ENCODE measurements at regions not wholly inside any gene's neighbourhood (a gene's known extent, or its start where the extent isn't known, plus 50 kb on each side); places are given as distances from the start of the nearest gene placed in this dataset.

DNA sequence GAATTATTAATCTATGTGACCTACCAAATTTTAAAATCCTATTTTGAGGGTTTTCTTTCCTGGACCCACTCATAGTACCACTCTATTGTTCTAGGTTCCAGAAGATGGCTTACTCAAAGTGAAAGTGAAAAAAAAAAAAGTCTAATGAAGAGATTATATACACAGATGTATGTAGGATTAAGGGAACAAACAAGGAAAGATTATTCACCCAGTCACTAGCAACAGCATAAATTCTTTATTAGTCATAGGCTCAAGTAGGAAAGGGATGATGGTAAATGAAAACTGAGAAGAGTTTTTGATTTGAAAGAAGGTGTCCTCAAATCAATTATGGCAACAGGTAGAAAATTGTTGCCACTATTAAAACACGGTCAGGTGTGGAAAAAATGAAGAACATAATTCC is 923.7 kb downstream of the TBC1D32 start:
- no peaks in the 10 kb centered on the region for H3K36me3 Mint-ChIP-seq
- CTCF ChIA-PET, result no interaction called here
- no peak overlapping the region for H3K4me3 Mint-ChIP-seq
- DNase-seq (ENCODE audit: low spot score) (no peak), ATAC-seq (no peak)
- POLR2A ChIA-PET, result no interaction called here
- H3K27me3 Mint-ChIP-seq (ENCODE audit: low read depth), result no peaks in the 10 kb centered on the region
- TF ChIP-seq MYBL2 (CRISPR knock-in tag; IDR thresholded peaks at IDR 0.05) (no peak), USF1 (CRISPR knock-in tag; IDR thresholded peaks at IDR 0.05) (no peak), ZNF423 (CRISPR knock-in tag; IDR thresholded peaks at IDR 0.05) (no peak), OVOL2 (CRISPR knock-in tag; IDR thresholded peaks at IDR 0.05; ENCODE audit: borderline replicate concordance) (no peak), ZNF232 (CRISPR knock-in tag; IDR thresholded peaks at IDR 0.05) (no peak), ZNF317 (CRISPR knock-in tag; IDR thresholded peaks at IDR 0.05; ENCODE audit: borderline replicate concordance, low read depth) (no peak), SP1 (CRISPR knock-in tag; conservative IDR thresholded peaks at IDR 0.05) (no peak), CTCF (IDR thresholded peaks at IDR 0.05) (no peak)
- TF ChIP-seq, protein P1, sequence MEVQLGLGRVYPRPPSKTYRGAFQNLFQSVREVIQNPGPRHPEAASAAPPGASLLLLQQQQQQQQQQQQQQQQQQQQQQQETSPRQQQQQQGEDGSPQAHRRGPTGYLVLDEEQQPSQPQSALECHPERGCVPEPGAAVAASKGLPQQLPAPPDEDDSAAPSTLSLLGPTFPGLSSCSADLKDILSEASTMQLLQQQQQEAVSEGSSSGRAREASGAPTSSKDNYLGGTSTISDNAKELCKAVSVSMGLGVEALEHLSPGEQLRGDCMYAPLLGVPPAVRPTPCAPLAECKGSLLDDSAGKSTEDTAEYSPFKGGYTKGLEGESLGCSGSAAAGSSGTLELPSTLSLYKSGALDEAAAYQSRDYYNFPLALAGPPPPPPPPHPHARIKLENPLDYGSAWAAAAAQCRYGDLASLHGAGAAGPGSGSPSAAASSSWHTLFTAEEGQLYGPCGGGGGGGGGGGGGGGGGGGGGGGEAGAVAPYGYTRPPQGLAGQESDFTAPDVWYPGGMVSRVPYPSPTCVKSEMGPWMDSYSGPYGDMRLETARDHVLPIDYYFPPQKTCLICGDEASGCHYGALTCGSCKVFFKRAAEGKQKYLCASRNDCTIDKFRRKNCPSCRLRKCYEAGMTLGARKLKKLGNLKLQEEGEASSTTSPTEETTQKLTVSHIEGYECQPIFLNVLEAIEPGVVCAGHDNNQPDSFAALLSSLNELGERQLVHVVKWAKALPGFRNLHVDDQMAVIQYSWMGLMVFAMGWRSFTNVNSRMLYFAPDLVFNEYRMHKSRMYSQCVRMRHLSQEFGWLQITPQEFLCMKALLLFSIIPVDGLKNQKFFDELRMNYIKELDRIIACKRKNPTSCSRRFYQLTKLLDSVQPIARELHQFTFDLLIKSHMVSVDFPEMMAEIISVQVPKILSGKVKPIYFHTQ (CRISPR knock-in tag; IDR thresholded peaks at IDR 0.05), result no peak
- H3K27ac Mint-ChIP-seq, result no peak overlapping the region
- H3K9me3 Mint-ChIP-seq, result no peaks in the 10 kb centered on the region
- H3K4me1 Mint-ChIP-seq, result peaks cover 7% of the 10 kb centered on the region; the same call in 1 of the 2 replicates

DNA sequence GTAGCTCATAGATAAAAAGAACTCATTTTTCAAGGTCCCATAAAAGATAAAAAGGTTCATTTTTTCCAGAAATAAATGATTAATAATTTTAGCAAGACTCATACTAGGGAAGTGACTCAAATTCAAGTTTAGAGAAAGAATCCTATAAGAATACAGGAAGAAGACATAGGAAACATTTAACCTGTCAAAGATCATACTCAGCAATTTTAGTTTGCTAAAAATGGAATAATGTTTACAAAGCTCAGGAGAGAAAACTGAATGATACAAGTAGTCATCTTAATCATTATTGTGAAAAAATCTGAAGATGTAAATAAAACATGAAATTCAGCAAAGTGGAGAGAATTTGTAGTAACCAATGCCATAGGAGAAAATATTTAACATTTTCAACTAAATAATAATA is 926.6 kb downstream of the TBC1D32 start:
- DNase-seq (ENCODE audit: low spot score) (no peak), ATAC-seq (no peak)
- H3K36me3 Mint-ChIP-seq, result no peaks in the 10 kb centered on the region
- H3K27me3 Mint-ChIP-seq (ENCODE audit: low read depth), result no peaks in the 10 kb centered on the region; the same call in 1 of the 2 replicates
- H3K4me1 Mint-ChIP-seq, result peaks cover 4% of the 10 kb centered on the region; the same call in 1 of the 2 replicates
- ChIA-PET CTCF (interaction anchor here (2.3 kb wide), 1 partner anchor 357 kb away, joined by 10 read pairs; no protein-coding TSS in a partner anchor), POLR2A (no interaction called here)
- H3K4me3 Mint-ChIP-seq, result no peak overlapping the region
- no peak overlapping the region for H3K27ac Mint-ChIP-seq
- TF ChIP-seq ZNF512 (CRISPR knock-in tag; IDR thresholded peaks at IDR 0.05; ENCODE audit: borderline replicate concordance), result no peak
- no peak for TF ChIP-seq ZNF317 (CRISPR knock-in tag; IDR thresholded peaks at IDR 0.05; ENCODE audit: borderline replicate concordance, low read depth)
- H3K9me3 Mint-ChIP-seq, result peaks cover 3% of the 10 kb centered on the region; the same call in 1 of the 2 replicates

- Mint-ChIP-seq H3K27me3 (ENCODE audit: low read depth) (no peaks in the 10 kb centered on the region; the same call in 1 of the 2 replicates), H3K9me3 (peaks cover 3% of the 10 kb centered on the region; the same call in 1 of the 2 replicates), H3K36me3 (no peaks in the 10 kb centered on the region), H3K4me3 (no peak overlapping the region), H3K27ac (no peak overlapping the region), H3K4me1 (peaks cover 4% of the 10 kb centered on the region; the same call in 1 of the 2 replicates)
- ATAC-seq, result peak; percentile 100
- TF ChIP-seq CDX4 (CRISPR knock-in tag; IDR thresholded peaks at IDR 0.05; ENCODE audit: borderline replicate concordance) (no peak), TP53 (CRISPR knock-in tag; IDR thresholded peaks at IDR 0.05) (no peak), NFYB (CRISPR knock-in tag; conservative IDR thresholded peaks at IDR 0.05; ENCODE audit: low read depth) (no peak), SP1 (CRISPR knock-in tag; conservative IDR thresholded peaks at IDR 0.05) (no peak; the same call in 1 of the 2 replicates), FOXP1 (CRISPR knock-in tag; IDR thresholded peaks at IDR 0.05; ENCODE audit: borderline replicate concordance) (no peak), PRRX2 (CRISPR knock-in tag; IDR thresholded peaks at IDR 0.05) (no peak), ZBTB43 (CRISPR knock-in tag; IDR thresholded peaks at IDR 0.05) (no peak), ATF6 (CRISPR knock-in tag; IDR thresholded peaks at IDR 0.05) (no peak)
- TF ChIP-seq, protein P2, sequence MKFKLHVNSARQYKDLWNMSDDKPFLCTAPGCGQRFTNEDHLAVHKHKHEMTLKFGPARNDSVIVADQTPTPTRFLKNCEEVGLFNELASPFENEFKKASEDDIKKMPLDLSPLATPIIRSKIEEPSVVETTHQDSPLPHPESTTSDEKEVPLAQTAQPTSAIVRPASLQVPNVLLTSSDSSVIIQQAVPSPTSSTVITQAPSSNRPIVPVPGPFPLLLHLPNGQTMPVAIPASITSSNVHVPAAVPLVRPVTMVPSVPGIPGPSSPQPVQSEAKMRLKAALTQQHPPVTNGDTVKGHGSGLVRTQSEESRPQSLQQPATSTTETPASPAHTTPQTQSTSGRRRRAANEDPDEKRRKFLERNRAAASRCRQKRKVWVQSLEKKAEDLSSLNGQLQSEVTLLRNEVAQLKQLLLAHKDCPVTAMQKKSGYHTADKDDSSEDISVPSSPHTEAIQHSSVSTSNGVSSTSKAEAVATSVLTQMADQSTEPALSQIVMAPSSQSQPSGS (CRISPR knock-in tag; IDR thresholded peaks at IDR 0.05; ENCODE audit: borderline replicate concordance, low read depth), result no peak
- POLR2A ChIA-PET, result no interaction called here
- CTCF ChIA-PET, result interaction anchor here (0.6 to 2.3 kb wide), 15 partner anchors 9 to 913 kb away, joined by 3 to 10 read pairs (median 3); no protein-coding TSS in a partner anchor
- peak; percentile 40 for DNase-seq (ENCODE audit: low spot score)
Observed at GRCh38 chr6:120405947-120406346, 928.3 kb downstream of the TBC1D32 start.
